ENCODE measurements at regions not wholly inside any gene's neighbourhood (a gene's known extent, or its start where the extent isn't known, plus 50 kb on each side); places are given as distances from the start of the nearest gene placed in this dataset.
"Not testable (repeated sequence)": the region's sequence is repeated elsewhere in the genome, so short reads cannot be mapped to it uniquely, and the experiment has no call there.

DNA sequence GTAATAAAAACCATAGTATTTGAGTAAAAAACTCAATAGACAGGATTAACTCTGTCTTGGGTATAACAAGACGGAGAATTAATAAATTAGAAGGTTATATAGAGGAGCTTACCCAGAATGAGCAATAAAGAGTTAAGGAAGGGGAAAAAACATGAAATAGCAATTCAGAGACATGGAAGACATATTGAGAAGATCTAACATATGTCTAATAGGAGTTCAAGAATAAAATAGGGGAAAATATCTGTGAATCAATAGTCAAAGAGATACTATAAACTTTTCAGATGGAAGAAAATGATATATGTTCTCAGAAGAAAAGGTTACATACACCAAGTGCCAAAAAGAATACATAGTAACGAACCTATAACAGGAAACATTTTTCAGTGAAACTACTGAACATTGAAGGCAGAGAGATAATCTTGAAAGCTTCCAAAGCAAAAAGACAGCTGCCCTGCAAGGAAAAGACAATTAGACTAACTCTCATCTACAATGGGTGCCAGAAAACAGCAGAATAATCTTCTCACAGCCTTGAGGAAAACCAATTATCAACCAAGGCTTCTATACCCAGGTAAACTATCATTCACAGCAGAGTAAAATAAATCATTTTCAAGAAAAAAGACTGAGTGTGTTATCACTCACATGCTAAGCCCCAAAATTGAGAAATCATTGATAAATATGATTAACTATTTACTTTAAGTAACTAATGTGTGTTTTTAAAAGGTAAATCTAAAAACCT, 106.0 kb downstream of the ENC1 start:
- DNase-seq (ENCODE audit: low read depth) = no peak

DNA sequence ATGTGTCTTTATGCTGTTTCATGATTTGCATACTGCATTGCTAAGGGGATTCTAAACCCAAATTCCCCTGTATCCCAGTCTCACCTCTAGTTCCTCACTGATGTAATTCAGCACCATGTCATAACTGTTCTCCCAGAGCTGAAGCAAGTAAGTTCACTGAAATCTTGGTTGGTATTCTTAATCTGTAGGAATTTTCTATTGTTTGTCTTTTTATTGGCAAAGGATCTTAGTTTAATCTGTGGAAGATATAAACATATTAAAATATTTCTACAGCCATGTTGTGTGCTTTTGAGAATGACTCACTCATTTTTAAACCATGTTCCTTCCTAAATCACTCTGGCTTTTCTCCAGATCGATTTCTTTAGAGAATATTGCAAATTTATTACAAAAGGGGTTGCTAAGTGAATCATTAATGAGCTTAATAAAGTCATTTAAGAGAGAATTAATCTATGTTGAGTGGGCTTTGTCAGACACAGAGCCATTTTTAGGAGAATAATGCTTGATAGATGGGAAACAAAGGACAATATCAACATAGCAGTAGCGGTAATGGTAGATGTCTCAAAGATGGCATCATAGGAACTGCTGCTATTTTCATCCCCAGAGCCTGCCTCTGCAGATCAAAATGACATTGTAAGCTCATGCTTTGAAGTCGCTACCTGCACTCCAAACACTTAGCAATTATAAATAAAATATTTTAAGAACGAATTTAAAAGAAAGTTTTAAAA, 110.0 kb downstream of the ENC1 start:
- DNase-seq (ENCODE audit: low read depth) = no peak

DNA sequence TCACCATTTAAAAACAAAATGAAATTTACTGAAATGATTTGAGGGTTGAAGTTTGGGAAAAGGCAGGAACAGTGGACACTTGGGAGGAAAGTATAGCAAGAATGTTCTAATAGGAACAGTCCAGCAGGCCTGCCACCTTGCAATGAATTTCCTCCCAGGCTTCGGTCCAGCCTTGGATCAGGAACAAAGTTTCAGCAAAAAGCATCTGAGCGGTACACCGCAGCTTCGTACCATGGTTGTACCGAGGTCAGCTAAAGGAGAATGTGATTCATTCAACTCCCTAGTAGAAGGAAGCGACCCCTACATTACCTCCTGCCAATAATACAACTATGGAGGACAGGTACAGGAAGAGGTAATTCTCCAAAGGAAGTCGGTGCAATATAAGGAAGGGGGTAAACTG, 111.4 kb downstream of the ENC1 start:
- DNase-seq (ENCODE audit: low read depth) = no peak

DNA sequence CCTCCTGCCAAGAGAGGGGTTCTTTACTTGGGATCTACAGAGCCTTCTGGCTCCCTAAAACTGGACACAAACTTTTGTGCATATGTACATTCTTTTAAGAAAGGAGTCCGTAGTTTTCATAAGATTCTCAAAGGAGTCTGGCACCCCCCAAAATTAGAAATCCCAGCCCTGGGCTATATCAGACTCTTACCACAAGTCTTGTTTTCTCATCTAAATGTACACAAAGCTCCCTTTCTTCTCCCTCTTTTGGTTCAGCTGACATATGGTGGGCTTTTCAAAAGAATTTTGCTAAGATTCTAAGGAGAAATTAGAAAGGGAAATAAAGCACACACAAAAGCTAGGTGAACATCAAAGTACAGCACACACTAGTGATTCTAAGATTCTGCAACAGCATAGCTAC, 114.4 kb downstream of the ENC1 start:
- DNase-seq (ENCODE audit: low read depth) = no peak

DNA sequence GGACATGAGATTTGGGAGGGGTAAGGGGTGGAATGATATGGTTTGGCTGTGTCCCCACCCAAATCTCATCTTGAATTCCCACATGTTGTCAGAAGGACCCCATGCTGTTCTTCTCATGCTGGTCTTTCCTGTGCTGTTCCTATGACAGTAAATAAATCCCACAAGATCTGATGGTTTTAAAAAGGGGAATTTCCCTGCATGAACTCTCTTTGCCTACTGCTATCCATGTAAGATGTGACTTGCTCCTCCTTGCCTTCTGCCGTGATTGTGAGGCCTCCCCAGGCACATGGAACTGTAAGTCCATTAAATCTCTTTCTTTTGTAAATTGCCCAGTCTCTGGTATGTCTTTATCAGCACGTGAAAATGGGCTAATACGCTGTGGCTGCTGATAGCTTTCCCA, 115.8 kb downstream of the ENC1 start:
- not testable (repeated sequence) for DNase-seq (ENCODE audit: low read depth)

DNA sequence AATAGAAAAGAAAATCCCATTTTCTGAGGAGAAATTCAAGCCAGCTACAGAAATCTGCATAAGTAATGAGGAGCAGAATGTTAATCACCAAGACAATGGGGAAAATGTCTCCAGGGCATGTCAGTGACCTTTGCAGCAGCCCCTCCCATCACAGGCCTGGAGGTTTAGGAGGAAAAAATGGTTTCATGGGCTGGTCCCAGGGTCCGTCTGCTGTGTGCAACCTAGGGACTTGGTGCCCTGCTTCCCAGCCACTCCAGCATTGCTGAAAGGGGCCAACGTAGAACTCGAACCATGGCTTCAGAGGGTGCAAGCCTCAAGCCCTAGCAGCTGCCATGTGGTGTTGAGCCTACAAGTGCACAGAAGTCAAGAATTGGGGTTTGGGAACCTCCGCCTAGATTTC, 116.8 kb downstream of the ENC1 start:
- DNase-seq (ENCODE audit: low read depth) = not testable (repeated sequence)

DNA sequence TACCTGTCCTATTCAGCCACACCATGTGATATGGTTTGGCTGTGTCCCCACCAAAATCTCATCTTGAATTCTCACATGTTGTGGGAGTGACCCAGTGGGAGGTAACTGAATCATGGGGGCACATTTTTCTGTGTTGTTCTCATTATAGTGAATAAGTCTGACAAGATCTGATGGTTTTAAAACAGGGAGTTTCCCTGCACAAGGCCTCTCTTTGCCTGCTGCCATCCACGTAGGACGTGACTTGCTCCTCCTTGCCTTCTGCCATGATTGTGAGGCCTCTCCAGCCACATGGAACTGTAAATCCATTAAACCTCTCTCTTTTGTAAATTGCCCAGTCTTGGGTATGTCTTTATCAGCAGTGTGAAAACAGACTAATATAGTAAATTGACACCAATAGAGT, 117.7 kb downstream of the ENC1 start:
- not testable (repeated sequence) for DNase-seq (ENCODE audit: low read depth)

DNA sequence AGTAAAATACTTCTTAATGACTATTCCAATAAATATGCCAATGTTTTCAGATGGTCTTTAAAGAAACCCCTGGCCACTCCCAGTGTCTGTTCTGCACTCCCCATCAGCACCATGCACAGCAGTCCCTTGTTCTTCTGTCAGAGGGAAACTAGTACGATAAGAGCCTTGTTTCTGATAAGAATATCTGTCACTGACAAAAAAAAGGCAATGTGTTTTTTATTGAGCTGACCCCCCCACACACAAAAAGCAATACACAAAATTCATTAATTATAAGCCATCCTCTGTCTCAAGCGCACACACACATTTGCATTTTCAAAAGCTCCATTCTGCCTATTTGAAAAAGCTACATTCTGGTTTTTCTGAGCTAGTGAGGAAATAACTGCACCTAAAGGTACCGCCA, 119.1 kb downstream of the ENC1 start:
- DNase-seq (ENCODE audit: low read depth) = no peak

DNA sequence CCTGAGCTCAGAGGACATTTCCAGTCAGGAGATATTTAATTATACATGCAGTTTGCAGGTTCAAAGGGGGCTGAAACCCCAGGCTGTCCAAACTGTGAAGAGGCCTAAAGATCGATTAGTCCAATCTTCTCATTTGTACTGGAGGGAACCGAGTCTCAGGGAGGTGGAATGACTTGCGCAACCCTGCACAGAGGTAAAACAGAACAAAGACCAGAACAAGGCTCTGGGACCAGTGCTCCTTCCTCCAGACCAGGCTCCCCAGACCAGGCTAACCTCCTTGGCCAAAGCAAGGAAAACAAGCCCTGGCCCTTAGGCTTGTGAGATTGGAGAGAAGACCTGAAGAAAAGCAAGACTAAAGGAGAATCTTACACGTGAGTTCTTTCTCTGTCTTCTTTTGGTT, 120.8 kb downstream of the ENC1 start:
- DNase-seq (ENCODE audit: low read depth) = no peak

DNA sequence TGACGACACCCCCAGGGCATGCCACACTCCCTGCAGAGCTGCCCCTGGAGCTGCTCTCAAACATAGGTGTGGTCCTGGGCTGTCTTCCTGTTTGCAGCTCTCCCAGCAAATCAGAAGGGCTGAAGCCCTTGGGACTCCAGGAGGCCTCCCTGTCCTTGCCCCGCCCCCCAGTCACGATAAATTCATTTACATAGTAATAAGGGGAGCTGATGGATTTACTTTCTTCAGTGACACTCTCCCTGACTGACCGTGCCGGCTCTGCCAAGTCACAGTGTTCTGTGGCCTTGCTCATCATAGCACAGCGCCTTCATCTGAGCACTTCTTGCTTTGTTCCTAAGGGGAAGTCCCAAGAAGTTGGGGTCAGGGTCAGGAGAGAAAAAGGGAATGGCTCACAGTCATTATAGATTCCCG, 121.4 kb downstream of the ENC1 start:
- DNase-seq (ENCODE audit: low read depth) = no peak

DNA sequence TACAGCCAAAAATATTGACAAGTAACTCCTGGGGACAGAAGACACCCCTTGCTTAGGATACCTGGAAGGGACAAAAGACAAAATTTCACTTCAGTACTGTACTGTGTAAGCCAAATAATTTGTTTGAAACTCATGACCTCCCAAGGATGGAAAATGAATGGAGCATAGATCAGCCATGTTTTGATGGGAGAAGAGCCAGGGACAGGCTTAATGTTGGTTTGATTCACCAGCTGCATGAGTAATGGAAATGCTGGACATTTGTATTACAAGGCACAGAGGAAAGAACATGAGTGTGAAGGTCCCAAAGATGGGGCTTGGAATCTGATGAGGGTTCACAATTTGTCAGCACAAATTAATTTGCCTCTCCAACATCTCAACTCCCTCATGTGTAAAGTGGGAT, 122.8 kb downstream of the ENC1 start:
- peak; percentile 57 for DNase-seq (ENCODE audit: low read depth)

DNA sequence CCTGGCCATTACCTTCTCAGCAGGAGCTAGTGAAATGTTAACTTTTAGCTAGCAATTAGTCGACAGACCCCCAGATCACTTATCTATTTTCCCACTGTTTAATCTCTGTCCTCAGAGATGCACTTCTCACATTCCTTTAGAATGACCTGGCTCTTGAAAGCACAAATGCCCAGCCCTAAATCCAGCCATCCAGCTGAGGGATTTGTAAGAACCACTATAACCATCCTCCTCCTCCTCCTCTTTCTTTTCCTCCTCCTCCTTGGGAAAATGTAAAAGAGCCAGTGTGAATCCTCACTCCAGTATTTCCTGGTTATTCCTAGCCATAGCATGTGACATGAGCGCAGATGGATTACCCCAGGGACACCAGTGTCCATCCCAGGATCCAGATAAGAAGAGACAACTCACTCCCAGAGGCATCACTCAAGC, 124.3 kb downstream of the ENC1 start:
- DNase-seq (ENCODE audit: low read depth) = peak; percentile 51

DNA sequence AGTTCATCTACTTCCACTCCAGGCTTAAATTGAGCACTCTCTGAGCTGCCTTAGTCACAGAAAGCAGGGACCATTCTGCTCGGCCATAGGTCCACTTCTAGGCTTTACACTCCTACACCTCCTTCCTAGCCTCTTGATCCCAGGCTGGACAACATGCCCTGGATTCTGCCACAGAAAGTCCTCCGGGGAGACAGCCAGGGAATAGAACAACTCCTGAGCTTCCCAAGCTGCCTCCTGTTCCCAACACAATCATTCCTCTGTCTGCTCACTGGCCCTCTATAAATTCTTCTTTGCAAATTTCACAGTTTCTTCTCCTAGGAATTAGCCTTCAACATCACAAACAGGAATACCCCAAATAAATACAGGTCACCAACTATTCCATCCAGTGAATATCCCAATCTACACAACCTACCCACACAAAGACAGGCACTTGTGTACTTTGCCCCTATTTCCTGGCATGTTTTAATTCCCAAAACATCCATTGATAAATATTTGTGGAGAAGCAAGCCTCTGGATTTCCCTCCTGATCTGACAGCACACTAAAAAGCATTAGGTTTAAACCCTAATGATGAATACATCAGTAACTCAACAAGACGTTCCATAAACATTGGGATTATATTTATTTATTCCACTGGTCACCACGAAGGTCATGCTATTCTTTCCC, 125.5 kb downstream of the ENC1 start:
- DNase-seq (ENCODE audit: low read depth) = no peak

DNA sequence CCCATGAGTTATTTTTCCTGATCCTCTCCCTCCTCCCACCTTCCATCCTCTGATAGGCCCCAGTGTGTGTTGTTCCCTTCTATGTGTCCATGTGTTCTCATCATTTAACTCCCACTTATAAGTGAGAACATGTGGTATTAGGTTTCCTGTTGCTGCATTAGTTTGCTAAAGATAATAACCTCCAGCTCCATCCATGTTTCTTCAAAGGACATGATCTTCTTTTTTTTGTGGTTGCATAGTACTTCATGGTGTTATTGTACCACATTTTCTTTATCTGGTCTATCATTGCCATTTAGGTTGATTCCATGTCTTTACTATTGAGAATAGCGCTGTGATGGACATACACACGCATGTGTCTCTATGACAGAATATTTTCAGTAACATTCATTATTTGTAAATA, 128.8 kb downstream of the ENC1 start:
- DNase-seq (ENCODE audit: low read depth) = not testable (repeated sequence)

DNA sequence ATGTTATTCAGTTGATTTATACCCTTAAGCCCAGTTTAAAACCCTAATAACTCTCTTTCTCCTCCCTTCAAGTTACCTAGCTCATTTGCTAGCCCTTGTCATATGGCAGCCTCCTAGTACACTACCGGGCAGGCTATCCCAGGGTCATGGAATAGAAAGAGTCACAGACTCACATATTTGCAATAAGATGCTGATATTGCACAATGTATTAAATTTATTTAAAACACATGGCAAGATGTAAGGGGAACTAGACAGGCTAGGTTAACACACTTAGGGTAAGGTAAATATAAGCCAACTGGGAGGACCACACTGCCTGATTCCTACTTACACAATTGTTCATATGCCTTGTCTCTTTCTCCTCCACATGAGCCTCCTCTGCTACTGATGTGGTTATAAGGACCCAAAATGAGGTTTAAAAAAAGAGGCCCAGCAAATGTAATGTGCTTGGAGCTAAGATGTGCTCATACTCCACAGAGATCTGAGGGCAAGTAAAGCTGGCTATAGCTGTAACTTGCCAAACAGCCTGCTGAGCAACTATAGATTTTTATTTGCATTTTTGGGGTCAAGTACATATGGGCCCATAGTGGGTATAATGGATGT, 130.0 kb downstream of the ENC1 start:
- no peak for DNase-seq (ENCODE audit: low read depth)

DNA sequence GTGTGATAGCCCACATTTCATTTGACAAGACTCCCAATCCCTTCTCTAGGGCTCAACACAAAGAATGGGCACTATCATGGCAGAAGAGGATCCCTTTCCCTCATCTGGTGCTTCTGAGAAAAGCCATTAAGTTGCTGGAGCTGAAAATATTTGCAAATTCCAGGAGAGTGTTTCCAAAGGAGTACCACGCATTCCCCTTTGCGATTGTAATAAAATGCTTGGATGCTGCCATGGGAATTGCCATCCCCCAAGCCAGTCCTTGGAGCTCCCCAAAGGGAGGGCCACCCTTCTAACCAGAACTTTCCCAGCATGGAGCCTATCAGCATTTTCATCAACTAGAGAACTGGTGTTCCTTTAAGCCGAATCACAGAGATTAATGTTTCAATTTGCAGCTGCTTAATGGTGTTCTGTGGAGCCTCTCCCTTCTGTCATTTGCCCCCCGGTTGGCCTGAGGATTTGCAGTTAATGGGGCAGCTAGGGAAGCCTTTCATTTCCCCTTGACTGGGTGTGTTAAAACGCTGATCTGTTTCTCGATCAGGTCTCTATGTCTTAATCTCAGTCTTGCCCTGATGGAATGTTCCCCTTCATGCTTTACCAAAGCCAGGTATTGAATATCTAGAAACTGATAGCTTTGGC, 133.0 kb downstream of the ENC1 start:
- no peak for DNase-seq (ENCODE audit: low read depth)

DNA sequence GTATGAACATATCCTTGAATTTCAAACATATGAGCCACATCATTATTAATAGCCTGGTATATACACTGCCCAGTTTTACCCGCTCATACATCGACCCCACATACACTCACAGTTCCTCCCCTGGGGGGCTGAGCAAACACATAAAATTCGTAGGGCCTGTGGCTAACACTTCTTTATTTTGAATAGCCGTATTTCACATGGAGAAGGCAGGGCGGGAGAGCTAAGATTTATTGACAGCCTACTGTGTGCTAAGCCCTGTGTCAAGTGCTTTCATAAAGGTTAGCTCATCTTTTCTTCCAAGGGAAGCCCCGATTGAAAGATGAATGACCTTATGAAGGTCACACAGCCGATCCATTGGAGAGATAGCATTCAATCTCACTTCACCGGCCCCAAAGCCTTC, 134.4 kb downstream of the ENC1 start:
- no peak for DNase-seq (ENCODE audit: low read depth)

DNA sequence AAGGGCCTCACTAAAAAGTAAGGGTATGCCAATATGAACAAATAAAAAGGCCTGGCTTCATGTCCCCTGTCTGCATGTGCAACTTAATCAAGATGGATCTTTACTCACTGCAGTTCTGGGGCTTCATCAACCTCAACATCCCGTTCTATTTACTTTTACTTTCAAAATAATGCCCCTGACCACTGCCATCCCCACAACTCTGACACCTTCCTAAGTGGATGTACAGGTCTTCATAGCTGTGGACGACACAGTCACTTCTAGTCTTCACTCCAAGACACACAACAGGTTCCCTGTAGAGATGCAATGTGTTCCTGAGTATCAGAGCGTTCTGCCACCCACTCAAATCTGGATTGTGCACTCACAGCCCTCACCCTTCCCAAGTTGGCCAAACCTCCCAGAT, 136.1 kb downstream of the ENC1 start:
- no peak for DNase-seq (ENCODE audit: low read depth)

DNA sequence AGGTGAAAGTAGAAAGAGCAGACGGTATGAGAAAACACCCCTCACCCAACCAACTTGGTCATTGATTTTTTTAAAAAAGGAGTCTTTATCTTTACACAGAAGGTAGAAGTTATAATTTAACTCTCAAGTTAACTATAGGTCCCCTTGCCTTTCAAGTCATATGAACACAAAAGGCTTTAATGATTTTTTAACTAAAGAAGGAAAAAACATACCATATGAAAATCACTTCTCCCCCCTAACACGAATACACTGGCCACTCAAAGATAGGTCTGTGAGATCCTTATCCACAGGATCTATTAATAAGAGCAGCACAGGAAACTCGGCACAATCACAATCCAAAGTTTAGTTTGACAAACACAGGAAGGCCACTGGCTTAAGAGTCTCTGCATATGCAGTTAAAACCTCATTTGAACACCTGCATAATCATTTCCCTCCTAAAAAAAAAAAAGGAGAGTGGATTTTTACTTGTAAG, 138.0 kb downstream of the ENC1 start:
- no peak for DNase-seq (ENCODE audit: low read depth)

DNA sequence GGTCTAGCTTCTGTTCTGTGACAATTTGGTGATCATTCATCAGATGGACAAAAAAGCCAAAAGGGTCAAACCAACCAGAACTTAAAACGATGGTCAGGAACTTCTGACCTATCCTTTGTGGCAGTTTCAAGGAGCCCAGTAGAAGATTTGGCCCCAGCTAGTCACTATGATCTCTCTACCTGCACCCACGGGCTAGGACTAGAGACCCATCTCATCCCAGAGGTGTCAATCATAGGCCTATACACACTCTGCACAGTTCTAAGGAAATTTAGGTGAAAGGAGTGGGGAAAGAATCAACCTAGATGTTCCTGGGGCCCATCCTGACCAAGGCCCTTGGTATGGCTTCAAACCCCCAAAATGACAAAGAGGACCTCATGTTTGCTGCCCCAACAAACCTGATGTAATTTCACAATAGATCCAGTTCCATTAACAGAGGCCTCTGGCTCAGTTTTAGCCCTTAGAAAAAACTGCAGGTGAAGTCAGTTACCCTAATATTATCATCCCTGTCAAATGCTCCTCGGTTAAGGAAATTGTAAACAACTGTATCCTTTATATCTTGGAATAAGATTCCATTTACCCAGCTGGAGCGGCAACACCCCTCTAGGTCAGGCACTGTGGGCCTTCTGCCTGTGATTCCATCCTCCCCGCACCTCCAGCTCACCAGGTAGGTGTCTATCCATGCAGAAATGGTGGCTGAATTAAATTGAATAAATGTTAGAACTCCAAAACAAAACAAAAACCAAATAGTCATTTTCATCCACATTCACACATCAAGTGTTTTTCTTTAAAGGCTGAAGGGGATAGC, 138.7 kb downstream of the ENC1 start:
- no peak for DNase-seq (ENCODE audit: low read depth)
